ENCODE measurements at regions not wholly inside any gene's neighbourhood (a gene's known extent, or its start where the extent isn't known, plus 50 kb on each side); places are given as distances from the start of the nearest gene placed in this dataset.

GRCh38 chr12:18983854-18984253 is 145.7 kb upstream of the PLEKHA5 start:
- no TSS peak for BruUV-seq (replicated peaks)
- Histone ChIP-seq H3K36me3 (ENCODE audit: control insufficient read depth, insufficient read depth, low read length) (no peaks in the 10 kb centered on the region), H3K27me3 (replicated peaks; ENCODE audit: control insufficient read depth, insufficient read depth, low read length) (no peaks in the 10 kb centered on the region), H3K4me3 (ENCODE audit: low read depth, low read length) (no peak overlapping the region), H3K4me1 (peaks cover 4% of the 10 kb centered on the region; the same call in 1 of the 2 replicates), H3K9me3 (no peaks in the 10 kb centered on the region)
- POLR2A ChIA-PET, result no interaction called here
- H3K36me3 Mint-ChIP-seq (ENCODE audit: insufficient read depth, unreplicated experiment), result no peaks in the 10 kb centered on the region
- intact Hi-C loops (cut with micrococcal nuclease; ENCODE audit: unreplicated experiment), result no loop called here
- no peak overlapping the region for H3K4me3 Mint-ChIP-seq (ENCODE audit: unreplicated experiment)
- no peaks in the 10 kb centered on the region for H3K27me3 Mint-ChIP-seq (ENCODE audit: insufficient read depth, unreplicated experiment)
- DNase-seq, result no peak
- no peak for TF ChIP-seq CTCF (IDR thresholded peaks at IDR 0.05; ENCODE audit: insufficient read depth in 1 of 2, low read depth in 1 of 2, low read length in 1 of 2, severe bottlenecking in 1 of 2, unreplicated experiment in 1 of 2)
- CTCF ChIA-PET, result no interaction called here
- peaks cover under 1% of the 10 kb centered on the region for H3K9me3 Mint-ChIP-seq (ENCODE audit: unreplicated experiment)
- H3K4me1 Mint-ChIP-seq (ENCODE audit: low read depth, unreplicated experiment), result peaks cover 12% of the 10 kb centered on the region
- H3K27ac Mint-ChIP-seq (ENCODE audit: unreplicated experiment), result no peak overlapping the region

- Mint-ChIP-seq H3K36me3 (ENCODE audit: insufficient read depth, unreplicated experiment) (no peaks in the 10 kb centered on the region), H3K27me3 (ENCODE audit: insufficient read depth, unreplicated experiment) (no peaks in the 10 kb centered on the region), H3K4me3 (ENCODE audit: unreplicated experiment) (no peak overlapping the region), H3K4me1 (ENCODE audit: low read depth, unreplicated experiment) (peaks cover 4% of the 10 kb centered on the region), H3K27ac (ENCODE audit: unreplicated experiment) (no peak overlapping the region), H3K9me3 (ENCODE audit: unreplicated experiment) (no peaks in the 10 kb centered on the region)
- no peaks in the 10 kb centered on the region for H3K4me1 ChIP-seq
- CTCF ChIA-PET, result interaction anchor here (0.8 kb wide), 1 partner anchor 76 kb away, joined by 3 read pairs; no protein-coding TSS in a partner anchor
- POLR2A ChIA-PET, result no interaction called here
- no peaks in the 10 kb centered on the region for H3K36me3 ChIP-seq (ENCODE audit: control insufficient read depth, insufficient read depth, low read length)
- H3K4me3 ChIP-seq (ENCODE audit: low read depth, low read length), result no peak overlapping the region
- TF ChIP-seq CTCF (IDR thresholded peaks at IDR 0.05; ENCODE audit: insufficient read depth in 1 of 2, low read depth in 1 of 2, low read length in 1 of 2, severe bottlenecking in 1 of 2, unreplicated experiment in 1 of 2), result no peak
- H3K27me3 ChIP-seq (replicated peaks; ENCODE audit: control insufficient read depth, insufficient read depth, low read length), result no peaks in the 10 kb centered on the region
- no TSS peak for BruUV-seq (replicated peaks)
- no peaks in the 10 kb centered on the region for H3K9me3 ChIP-seq
- intact Hi-C loops (cut with micrococcal nuclease; ENCODE audit: unreplicated experiment), result no loop called here
- DNase-seq, result no peak
Measured at GRCh38 chr12:18990856-18991255, 138.7 kb upstream of the PLEKHA5 start.

GRCh38 chr12:18992336-18992735 is 137.2 kb upstream of the PLEKHA5 start:
- Mint-ChIP-seq H3K4me1 (ENCODE audit: low read depth, unreplicated experiment) (peaks cover 4% of the 10 kb centered on the region), H3K27ac (ENCODE audit: unreplicated experiment) (no peak overlapping the region), H3K9me3 (ENCODE audit: unreplicated experiment) (no peaks in the 10 kb centered on the region), H3K27me3 (ENCODE audit: insufficient read depth, unreplicated experiment) (no peaks in the 10 kb centered on the region), H3K36me3 (ENCODE audit: insufficient read depth, unreplicated experiment) (no peaks in the 10 kb centered on the region), H3K4me3 (ENCODE audit: unreplicated experiment) (no peak overlapping the region)
- TF ChIP-seq CTCF (IDR thresholded peaks at IDR 0.05; ENCODE audit: insufficient read depth in 1 of 2, low read depth in 1 of 2, low read length in 1 of 2, severe bottlenecking in 1 of 2, unreplicated experiment in 1 of 2), result no peak
- intact Hi-C loops (cut with micrococcal nuclease; ENCODE audit: unreplicated experiment), result no loop called here
- no peak for DNase-seq
- H3K4me1 ChIP-seq, result no peaks in the 10 kb centered on the region
- BruUV-seq (replicated peaks), result no TSS peak
- no peak overlapping the region for H3K4me3 ChIP-seq (ENCODE audit: low read depth, low read length)
- ChIA-PET POLR2A (no interaction called here), CTCF (no interaction called here)
- no peaks in the 10 kb centered on the region for H3K27me3 ChIP-seq (replicated peaks; ENCODE audit: control insufficient read depth, insufficient read depth, low read length)
- no peaks in the 10 kb centered on the region; the same call in 1 of the 2 replicates for H3K9me3 ChIP-seq
- H3K36me3 ChIP-seq (ENCODE audit: control insufficient read depth, insufficient read depth, low read length), result no peaks in the 10 kb centered on the region
